D341Med (cell line): ENCODE measurements at regions not wholly inside any gene's neighbourhood (a gene's known extent, or its start where the extent isn't known, plus 50 kb on each side); places are given as distances from the start of the nearest gene placed in this dataset.
"Not testable (repeated sequence)": the region's sequence is repeated elsewhere in the genome, so short reads cannot be mapped to it uniquely, and the experiment has no call there.

Source experiments
- DNase-seq: peaks from one replicate; pipeline ENCODE4 v3.0.0; 2012; ENCODE audit warnings: low spot score

DNA sequence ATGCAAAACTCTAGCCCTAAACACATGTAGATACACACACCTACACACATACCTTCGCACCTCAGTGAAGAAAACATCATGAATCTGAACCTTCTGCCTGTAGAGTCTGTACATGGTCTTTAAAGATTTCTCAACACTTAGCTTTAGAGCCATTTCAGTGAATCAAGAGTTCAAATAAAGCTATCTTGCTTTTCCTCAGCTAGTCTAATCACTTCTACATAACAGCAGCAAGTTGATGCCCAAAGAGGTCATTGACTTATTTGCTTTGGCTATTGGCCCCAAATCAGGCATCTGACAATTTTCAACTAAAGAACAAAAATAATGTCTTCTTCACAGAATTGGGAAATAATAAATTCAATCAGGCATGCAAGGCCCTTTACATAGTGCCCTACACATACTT is 127.9 kb upstream of the SGCD start:
- no peak for DNase-seq

DNA sequence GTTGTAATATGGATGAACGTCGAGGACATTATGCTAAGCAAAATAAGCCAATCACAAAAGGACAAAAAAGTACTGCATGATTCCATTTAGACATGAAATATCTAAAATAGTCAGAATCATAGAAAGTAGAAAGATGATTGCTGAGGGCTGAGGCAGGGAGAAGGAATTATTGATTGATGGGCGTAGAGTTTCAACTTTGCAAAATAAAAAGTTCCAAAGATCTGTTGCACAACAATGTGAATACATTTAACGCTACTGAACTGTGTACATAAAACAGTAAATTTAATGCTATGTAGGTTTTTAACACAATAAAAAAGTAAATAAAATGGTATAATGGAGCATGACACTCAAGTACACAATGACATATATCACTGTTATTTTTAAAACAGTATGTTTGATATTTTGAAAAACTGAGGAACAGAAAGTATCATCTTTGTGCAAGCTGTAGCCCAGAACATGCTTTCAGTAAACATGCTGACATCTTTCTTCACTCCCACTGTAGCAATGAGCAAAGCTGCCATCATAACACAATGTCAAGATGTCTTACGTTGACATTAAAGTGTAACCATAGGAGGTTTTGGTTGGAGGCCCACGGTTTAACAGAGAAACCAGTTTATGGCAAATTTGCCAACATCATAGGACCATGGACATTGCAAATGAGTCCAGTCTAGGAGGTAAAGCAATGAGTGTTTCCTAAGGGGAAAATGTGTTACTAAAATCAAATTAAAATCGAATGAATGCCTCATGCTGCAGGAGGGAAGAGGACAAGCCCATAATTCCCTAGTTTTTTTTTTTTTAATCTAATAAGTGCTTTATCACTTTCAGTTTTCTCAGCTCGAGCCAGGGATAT is 125.8 kb upstream of the SGCD start:
- no peak for DNase-seq

DNA sequence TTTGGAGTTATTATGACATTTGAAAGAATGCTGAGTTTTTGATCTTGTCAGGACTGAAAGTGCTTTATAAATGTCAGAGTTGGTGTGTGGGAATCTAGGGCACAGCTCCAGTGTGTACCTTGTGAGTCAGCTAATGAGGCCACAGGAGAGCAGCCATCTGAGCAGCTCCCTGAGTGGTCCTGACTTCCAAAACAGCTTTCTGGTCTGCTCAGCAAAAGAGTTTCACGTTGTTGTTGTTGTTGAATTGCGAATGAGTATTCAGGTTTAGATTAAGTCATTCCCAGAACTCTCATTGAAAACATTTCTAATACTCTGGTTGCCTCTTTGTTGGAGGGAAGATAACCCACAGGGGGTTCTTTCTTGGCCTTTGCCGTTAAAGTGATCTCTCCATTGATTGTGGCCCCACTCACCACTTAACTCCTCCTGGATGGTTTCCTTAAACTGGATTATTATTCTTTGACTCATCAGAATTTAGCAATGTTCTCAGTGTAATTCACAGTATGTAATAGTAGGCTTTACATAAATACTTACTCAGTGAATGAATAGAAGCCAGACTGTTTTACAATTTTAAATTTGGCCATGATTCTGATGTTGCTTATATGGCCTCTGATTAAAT is 125.1 kb upstream of the SGCD start:
- DNase-seq, result no peak

DNA sequence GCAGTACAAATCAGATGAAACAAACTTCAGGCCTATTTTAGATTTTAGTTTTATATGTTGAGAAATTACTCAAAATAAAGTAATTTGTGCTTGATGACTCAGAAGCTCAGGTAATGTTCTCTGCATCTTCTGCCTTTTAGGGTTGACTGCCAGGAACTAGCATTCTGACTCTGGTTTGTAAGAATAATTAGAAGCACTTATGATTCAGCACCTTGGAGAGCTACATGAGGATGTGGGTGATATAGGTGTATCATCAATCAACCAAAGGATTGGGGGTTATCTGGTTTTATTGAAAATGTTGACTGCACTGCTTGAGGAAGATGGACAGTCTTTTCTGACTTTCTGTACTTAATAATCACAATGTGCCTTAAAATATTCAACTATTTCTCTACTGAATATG is 118.7 kb upstream of the SGCD start:
- no peak for DNase-seq

DNA sequence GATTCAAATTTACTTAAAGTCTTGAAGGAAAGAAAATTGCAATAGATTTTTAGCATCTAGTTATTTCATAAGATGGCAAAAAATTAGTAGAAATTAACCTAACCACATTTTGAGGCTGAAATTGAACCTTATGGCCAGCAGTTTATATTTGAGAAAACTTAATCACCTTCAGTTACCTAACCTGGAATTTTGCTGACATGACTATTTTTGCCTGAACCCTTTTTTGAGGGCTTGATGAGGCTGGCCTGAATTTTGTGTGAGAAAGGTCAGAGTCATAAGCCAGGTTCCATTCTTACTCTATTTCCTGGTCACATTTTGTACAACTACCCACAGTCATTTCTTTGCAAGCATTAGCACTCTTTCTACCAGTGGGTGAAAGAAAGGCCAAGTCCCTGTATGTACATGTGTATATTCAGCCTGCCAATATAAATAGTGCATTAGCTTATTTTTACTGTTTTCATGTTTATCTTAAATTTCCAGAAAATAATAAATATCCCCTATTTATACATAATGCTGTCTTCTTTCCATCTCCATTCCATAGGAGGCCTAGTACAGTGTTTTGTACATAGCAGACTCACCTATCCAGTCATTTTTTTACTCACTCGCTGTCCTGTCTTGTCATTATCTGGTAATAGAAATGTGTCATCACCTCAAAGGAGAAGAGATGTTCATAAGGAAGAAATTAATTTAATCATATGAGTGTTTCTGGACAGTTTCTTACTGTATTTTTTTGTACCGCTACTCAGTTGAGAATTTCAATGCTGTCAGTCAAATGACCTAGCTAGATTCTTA is 108.4 kb upstream of the SGCD start:
- DNase-seq, result no peak

DNA sequence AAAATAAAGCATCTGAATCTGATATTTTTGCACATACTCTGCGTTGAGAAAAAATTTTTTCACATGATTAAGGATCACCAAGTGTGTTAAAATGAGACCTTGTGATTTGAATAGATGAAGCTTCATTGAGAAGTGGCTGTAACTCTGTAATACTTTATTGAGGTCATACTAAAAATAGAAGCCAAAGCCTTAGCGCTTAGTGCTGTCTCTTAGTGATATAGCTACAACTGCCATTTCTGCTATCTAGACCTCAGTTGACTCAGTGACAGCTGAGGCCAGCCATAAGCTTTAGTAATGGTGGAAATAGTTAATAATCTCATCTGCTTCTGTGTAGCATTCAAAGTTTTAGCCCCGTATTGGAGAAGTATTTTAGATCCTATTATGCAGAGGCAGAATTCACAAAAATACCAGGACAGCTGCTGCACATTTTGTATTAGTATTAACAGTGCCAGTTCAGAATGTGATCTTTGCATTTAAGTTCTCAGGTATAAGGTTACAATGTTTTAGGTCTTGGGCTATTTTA is 107.4 kb upstream of the SGCD start:
- DNase-seq, result no peak

DNA sequence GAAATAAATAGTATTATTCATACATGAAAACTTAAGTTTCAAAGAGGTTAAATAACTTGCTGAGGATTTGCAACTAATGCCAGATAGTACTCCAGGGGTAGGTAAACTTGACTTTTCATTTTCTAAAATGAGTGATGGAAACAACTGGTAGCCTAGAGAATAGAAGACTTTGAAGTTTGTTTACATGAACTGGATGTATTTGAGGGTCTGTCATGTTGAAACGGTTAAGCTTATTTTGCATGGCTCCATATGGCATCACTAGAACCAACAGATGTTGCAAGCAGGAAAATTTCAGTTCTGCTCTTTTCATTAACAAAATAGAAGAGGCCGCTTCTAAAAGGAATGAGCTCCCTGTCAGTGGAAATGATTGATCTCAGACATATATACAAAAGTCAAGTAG is 105.1 kb upstream of the SGCD start:
- DNase-seq, result no peak

DNA sequence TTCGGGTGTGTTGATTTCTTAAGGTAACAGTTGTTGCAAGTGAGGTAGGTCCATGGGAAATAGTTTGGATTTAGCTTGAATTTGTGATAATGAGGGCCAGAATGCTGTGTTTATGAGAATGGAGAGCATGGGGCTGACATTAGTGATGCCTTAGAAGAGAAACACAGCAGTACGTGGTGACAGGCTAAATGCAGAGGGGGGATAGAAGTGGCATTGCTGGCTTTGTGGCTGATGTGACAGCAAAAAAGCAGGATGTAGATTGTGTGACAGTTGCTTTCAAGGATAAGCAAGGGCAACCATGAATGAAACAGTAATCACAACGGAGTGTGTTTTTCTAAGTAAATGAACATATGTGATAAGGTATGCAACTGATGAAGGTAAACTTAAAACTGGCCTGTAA is 103.4 kb upstream of the SGCD start:
- no peak for DNase-seq

DNA sequence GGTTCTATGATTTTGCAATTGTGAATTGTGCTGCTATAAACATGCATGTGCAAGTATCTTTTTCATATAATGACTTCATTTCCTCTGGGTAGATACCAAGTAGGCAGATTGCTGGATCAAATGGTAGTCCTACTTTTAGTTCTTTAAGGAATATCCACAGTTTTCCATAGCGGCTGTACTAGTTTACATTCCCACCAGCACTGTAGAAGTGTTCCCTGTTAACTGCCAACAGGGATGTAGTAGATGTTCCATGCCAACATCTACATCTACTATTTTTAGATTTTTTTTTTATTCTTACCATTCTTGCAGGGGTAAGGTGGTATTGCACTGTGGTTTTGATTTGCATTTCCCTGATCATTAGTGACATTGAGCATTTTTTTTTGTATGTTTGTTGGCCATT is 100.5 kb upstream of the SGCD start:
- not testable (repeated sequence) for DNase-seq

DNA sequence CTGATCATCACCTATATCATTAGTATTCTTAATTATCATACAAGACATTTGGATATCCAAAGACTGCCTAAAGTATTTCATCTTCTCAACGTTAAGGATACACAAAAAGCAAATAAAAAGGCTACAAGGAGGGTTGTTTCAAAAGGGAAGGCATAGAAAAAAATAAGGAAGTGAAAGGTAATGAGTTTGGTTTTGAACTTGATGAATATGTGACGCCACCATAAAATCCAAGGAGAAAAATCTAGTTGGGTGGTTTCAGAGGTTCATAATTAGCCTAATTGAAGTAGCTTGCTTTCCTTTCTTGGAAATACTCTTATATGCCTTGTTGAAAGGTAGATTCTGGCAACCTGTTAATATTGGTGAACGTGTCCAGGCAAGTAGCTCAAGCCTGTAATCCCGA is 96.1 kb upstream of the SGCD start:
- no peak for DNase-seq

DNA sequence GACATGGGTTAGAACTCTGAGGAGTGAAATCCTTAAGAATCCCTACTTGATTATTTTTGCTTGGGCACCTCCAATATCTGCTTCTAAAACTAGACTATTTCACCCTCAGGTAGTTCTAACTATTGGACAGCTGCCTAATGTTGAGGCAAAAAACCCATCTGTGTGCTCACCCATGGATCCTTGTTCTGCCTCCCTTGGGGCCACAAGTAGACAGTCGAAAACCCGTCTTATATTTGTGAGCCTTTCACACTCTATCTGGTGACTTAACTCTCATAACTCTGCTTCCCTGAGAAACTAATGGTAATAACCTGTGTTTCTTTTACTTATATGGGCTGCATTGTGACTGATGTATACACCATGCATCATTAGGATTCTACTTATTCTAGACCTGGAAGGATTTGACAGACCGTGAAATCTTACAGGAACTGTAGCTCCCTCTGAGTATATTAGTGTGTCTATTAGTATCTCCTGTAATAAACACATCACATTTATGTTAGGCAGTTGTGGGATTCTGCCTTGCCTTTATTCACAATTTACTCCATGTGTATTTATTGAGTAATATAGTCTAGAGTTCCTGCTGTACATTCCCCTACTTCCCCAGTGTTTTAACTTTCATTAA is 94.6 kb upstream of the SGCD start:
- no peak for DNase-seq

DNA sequence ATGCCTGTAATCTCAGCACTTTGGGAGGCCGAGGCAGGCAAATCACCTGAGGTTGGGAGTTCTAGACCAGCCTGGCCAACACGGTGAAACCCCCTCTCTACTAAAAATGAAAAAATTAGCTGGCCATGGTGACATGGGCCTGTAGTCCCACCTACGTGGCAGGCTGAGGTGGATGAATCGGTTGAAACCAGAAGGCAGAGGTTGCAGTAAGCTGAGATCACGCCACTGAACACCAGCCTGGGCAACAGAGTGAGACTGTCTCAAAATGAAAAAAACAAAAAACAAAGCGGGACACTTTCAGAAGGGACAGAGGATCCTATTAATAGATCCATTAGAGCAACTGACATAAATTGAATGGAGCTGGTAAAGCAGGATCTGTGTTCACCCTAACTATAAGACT is 89.6 kb upstream of the SGCD start:
- DNase-seq, result no peak

DNA sequence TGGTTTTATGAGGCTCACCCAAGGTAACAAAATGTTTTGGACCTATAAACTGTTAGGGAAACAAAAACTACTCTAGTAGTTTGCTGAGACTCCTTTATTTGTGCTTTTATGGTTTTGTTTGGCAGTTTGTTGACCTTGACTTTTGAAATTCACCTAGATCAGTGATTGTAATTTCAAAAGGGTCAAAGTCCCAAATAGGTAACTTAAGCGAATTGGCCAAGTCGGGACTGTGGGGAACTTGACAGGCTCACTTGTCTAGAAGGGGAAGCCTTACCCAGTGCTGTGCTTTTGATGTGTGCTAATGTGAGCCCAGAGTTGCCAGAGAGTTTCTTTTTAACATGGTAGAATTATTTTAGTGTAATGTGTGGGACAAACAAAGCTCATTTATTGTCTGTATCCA is 87.2 kb upstream of the SGCD start:
- DNase-seq, result no peak

DNA sequence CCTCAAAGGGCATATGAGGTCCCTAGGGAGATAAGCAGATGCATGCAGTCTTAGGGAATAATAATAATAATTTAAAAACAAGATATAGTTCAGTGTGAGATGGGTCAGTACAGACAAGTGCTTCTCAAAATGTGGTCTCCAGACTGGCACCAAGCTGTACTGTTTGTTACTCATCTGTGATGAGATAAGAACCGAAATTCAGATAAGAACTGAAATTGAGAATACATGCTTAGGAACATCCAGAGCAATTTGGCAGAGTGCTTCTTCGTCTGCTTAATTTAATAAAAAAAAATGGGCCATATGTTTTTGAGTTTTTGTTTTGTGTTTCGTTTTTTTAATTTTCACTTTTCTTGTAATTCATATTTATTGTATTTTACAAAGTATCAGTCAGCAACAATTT is 86.5 kb upstream of the SGCD start:
- DNase-seq, result no peak

DNA sequence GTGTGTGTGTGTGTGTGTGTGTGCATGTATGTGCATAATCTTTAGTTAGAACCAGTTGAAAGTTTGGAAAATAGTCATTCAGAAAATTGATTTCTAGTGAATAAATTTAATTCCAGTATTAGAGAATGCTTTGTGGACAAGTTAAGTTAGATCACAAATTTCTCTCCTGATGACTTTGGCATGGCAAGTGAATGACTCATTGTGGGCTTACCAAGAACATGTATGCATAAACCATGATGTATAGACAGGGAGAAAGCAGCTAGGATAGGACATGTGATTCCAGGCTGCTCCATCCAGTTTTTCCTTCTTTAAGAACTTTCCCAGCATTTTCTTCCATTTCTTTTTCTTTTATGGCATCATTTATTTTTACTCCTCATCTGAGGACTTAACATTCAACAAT is 85.7 kb upstream of the SGCD start:
- no peak for DNase-seq

DNA sequence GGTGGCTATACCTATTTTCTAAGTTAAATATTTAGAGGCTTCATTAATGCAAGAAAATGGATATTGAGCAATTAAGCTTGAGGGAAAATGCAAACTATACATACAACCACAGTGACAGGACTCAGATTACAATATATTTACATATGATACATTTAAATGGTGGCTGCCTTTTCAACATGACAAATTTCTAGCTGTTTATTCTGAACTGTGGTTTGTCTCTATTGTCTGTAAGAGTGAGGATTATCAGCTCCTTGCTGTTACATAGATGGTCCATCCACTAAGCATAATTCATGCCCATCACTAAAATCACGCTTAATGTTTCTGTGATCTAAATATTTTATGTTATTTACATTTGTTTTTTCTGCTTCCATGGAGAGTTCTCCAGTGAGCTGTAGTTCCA is 81.1 kb upstream of the SGCD start:
- no peak for DNase-seq

DNA sequence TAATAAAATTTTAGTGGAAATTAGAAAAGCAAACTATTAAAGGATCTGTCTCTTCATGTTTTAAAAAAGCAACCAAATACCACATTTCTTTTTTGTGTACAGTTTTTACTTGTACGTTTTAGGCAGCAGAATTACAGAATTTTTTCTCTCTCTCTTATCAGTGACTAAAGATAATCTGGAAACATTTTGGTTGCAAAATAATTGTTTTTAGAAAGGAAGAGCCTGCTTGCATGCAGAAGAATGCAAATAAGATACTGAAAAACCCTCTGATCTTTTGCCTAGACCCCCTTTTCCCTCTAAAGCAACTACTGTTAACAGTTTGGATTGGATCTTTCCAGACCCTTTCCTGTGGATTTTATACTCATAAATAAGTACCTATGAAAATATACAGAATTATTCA is 75.9 kb upstream of the SGCD start:
- DNase-seq, result no peak

DNA sequence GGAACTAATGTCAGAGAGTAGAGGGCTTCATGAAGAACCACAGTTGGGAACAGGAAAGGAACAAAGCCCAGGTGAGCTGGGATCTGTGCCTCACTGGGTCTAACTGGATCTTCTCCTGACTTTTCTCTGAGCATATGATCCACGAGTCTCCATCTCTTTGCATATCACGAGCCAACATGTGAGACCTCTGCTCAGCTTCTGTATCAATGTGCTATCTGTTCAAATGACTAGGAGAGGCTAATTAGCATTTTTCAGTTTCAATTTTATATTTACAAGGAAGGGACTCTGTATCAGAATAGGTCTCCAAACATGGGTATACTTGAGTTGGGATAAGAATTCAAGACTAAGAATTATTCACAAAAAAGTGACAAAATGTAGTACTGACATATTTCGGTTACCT is 73.8 kb upstream of the SGCD start:
- no peak for DNase-seq

DNA sequence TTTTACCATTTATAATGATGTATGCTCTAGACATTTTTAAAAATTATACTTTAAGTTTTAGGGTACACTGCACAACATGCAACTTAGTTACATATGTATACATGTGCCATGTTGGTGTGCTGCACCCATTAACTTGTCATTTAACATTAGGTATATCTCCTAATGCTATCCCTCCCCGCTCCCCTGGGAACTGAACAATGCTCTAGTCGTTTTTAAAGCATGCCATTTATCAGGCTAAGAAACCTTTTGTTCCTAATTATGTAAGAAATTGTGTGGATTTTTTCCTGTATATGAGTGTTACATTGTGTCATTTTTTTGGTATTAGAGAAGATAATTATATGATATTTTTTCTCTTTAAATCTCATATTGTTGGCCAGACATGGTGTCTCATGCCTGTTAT is 72.8 kb upstream of the SGCD start:
- DNase-seq, result no peak

DNA sequence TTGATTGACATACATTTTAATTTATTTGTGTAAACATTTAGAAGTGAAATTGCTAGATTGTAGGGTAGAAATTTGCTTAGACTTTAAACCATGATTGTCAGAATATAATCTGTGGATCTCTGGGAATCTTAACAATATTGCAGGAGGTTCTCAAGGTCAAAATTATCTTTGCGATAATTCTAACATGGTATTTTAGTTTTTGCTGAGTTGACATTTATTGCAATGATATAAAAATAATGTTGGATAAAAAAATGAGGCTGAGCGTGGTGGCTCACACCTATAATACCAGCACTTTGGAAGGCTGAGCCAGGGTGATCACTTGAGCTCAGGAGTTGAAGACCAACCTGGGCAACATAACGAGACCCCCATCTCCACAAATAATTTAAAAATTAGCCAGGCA is 70.3 kb upstream of the SGCD start:
- no peak for DNase-seq

DNA sequence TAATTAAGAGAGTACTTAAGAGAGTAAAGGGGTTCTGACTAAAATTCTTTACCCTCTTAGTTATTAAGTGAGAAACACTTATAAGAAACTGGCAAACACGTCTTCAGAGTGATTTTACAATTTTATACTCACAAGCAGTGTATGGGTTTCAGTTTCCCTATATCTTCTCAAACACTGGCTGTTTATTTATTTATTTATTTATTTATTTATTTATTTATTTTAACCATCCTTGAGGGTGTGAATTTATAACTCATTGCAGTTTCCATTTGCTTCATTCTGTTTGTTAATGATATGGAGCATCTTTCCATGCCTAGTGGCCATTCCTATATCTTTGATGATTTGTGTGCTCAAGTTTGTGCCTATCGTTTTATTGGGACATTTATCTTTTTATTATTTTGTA is 68.0 kb upstream of the SGCD start:
- DNase-seq, result no peak

DNA sequence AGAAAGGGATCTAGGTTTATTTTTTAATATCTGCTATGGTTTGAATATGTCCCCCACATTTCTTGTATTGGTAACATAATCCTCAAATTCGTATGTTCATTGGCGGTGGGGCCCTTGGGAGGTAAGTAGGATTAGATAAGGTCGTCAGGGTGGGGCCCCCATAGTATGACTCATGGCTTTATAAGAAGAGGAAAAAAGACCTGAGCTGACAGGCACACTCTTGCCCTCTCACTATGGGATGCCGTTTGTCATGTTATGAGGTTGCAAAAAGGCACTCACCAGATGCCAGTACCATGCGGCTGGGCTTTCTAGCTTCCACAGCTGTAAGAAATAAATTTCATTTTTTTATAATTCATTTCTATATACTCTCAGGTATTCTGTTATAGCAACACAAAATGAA is 67.3 kb upstream of the SGCD start:
- DNase-seq, result no peak
